ENCODE measurements at regions not wholly inside any gene's neighbourhood (a gene's known extent, or its start where the extent isn't known, plus 50 kb on each side); places are given as distances from the start of the nearest gene placed in this dataset.

DNA sequence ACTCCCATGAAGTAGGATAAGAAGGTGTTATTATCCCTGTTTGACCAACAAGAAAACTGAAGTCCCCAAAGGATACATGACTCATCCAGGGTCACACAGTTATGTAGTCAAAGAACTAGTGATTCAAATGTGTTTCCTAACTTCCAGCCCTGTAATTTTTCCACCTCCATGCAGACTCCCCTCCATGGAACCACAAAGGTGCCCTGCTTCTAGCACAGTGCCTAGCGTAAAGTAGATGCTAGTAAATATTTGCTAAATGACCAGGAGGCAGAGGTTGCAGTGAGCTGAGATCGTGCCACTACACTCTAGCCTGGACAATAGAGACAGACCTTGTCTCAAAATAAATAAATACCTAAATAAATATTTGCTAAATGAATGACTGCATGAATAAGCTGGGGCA is 55.8 kb downstream of the FRMPD3 start:
- no peak overlapping the region for H3K27ac ChIP-seq (ENCODE audit: extremely low read depth, low read depth, low read length)
- CTCF ChIA-PET, result no interaction called here
- H3K9me3 ChIP-seq (ENCODE audit: control insufficient read depth, insufficient read depth, low read depth, low read length), result no peaks in the 10 kb centered on the region
- H3K36me3 ChIP-seq (ENCODE audit: control insufficient read depth in 2 of 2, insufficient read depth in 1 of 2, low read length in 2 of 2), result no peaks in the 10 kb centered on the region
- no peak for TF ChIP-seq ZNF366 (tag by site-specific recombination; conservative IDR thresholded peaks at IDR 0.05)
- TF ChIP-seq, protein P1, sequence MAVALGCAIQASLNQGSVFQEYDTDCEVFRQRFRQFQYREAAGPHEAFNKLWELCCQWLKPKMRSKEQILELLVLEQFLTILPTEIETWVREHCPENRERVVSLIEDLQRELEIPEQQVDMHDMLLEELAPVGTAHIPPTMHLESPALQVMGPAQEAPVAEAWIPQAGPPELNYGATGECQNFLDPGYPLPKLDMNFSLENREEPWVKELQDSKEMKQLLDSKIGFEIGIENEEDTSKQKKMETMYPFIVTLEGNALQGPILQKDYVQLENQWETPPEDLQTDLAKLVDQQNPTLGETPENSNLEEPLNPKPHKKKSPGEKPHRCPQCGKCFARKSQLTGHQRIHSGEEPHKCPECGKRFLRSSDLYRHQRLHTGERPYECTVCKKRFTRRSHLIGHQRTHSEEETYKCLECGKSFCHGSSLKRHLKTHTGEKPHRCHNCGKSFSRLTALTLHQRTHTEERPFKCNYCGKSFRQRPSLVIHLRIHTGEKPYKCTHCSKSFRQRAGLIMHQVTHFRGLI (tag by site-specific recombination; IDR thresholded peaks at IDR 0.05), result no peak
- TF ChIP-seq, protein P2, sequence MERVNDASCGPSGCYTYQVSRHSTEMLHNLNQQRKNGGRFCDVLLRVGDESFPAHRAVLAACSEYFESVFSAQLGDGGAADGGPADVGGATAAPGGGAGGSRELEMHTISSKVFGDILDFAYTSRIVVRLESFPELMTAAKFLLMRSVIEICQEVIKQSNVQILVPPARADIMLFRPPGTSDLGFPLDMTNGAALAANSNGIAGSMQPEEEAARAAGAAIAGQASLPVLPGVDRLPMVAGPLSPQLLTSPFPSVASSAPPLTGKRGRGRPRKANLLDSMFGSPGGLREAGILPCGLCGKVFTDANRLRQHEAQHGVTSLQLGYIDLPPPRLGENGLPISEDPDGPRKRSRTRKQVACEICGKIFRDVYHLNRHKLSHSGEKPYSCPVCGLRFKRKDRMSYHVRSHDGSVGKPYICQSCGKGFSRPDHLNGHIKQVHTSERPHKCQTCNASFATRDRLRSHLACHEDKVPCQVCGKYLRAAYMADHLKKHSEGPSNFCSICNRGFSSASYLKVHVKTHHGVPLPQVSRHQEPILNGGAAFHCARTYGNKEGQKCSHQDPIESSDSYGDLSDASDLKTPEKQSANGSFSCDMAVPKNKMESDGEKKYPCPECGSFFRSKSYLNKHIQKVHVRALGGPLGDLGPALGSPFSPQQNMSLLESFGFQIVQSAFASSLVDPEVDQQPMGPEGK (tag by site-specific recombination; IDR thresholded peaks at IDR 0.05), result no peak
- TF ChIP-seq, protein P3, sequence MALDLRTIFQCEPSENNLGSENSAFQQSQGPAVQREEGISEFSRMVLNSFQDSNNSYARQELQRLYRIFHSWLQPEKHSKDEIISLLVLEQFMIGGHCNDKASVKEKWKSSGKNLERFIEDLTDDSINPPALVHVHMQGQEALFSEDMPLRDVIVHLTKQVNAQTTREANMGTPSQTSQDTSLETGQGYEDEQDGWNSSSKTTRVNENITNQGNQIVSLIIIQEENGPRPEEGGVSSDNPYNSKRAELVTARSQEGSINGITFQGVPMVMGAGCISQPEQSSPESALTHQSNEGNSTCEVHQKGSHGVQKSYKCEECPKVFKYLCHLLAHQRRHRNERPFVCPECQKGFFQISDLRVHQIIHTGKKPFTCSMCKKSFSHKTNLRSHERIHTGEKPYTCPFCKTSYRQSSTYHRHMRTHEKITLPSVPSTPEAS (tag by site-specific recombination; IDR thresholded peaks at IDR 0.05), result no peak
- no peak for TF ChIP-seq ZFP41 (tag by site-specific recombination; IDR thresholded peaks at IDR 0.05; ENCODE audit: borderline replicate concordance)
- TF ChIP-seq ZNF24 (tag by site-specific recombination; IDR thresholded peaks at IDR 0.05), result no peak
- no peak for TF ChIP-seq ZNF529 (tag by site-specific recombination; IDR thresholded peaks at IDR 0.05; ENCODE audit: insufficient replicate concordance)
- TF ChIP-seq, protein P4, sequence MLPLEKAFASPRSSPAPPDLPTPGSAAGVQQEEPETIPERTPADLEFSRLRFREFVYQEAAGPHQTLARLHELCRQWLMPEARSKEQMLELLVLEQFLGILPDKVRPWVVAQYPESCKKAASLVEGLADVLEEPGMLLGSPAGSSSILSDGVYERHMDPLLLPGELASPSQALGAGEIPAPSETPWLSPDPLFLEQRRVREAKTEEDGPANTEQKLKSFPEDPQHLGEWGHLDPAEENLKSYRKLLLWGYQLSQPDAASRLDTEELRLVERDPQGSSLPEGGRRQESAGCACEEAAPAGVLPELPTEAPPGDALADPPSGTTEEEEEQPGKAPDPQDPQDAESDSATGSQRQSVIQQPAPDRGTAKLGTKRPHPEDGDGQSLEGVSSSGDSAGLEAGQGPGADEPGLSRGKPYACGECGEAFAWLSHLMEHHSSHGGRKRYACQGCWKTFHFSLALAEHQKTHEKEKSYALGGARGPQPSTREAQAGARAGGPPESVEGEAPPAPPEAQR (tag by site-specific recombination; IDR thresholded peaks at IDR 0.05), result no peak
- TF ChIP-seq REPIN1 (tag by site-specific recombination; IDR thresholded peaks at IDR 0.05; ENCODE audit: low read depth), result no peak
- TF ChIP-seq, protein P5, sequence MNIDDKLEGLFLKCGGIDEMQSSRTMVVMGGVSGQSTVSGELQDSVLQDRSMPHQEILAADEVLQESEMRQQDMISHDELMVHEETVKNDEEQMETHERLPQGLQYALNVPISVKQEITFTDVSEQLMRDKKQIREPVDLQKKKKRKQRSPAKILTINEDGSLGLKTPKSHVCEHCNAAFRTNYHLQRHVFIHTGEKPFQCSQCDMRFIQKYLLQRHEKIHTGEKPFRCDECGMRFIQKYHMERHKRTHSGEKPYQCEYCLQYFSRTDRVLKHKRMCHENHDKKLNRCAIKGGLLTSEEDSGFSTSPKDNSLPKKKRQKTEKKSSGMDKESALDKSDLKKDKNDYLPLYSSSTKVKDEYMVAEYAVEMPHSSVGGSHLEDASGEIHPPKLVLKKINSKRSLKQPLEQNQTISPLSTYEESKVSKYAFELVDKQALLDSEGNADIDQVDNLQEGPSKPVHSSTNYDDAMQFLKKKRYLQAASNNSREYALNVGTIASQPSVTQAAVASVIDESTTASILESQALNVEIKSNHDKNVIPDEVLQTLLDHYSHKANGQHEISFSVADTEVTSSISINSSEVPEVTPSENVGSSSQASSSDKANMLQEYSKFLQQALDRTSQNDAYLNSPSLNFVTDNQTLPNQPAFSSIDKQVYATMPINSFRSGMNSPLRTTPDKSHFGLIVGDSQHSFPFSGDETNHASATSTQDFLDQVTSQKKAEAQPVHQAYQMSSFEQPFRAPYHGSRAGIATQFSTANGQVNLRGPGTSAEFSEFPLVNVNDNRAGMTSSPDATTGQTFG (tag by site-specific recombination; IDR thresholded peaks at IDR 0.05; ENCODE audit: borderline replicate concordance), result no peak
- TF ChIP-seq ZNF792 (tag by site-specific recombination; IDR thresholded peaks at IDR 0.05), result no peak
- no peak for TF ChIP-seq KLF16 (tag by site-specific recombination; IDR thresholded peaks at IDR 0.05)
- TF ChIP-seq ZNF202 (tag by site-specific recombination; IDR thresholded peaks at IDR 0.05; ENCODE audit: borderline replicate concordance), result no peak
- TF ChIP-seq, protein P6, sequence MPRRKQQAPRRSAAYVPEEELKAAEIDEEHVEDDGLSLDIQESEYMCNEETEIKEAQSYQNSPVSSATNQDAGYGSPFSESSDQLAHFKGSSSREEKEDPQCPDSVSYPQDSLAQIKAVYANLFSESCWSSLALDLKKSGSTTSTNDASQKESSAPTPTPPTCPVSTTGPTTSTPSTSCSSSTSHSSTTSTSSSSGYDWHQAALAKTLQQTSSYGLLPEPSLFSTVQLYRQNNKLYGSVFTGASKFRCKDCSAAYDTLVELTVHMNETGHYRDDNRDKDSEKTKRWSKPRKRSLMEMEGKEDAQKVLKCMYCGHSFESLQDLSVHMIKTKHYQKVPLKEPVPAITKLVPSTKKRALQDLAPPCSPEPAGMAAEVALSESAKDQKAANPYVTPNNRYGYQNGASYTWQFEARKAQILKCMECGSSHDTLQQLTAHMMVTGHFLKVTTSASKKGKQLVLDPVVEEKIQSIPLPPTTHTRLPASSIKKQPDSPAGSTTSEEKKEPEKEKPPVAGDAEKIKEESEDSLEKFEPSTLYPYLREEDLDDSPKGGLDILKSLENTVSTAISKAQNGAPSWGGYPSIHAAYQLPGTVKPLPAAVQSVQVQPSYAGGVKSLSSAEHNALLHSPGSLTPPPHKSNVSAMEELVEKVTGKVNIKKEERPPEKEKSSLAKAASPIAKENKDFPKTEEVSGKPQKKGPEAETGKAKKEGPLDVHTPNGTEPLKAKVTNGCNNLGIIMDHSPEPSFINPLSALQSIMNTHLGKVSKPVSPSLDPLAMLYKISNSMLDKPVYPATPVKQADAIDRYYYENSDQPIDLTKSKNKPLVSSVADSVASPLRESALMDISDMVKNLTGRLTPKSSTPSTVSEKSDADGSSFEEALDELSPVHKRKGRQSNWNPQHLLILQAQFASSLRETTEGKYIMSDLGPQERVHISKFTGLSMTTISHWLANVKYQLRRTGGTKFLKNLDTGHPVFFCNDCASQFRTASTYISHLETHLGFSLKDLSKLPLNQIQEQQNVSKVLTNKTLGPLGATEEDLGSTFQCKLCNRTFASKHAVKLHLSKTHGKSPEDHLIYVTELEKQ (tag by site-specific recombination; IDR thresholded peaks at IDR 0.05; ENCODE audit: borderline replicate concordance), result no peak
- POLR2A ChIA-PET, result no interaction called here
- H3K4me1 ChIP-seq (ENCODE audit: control insufficient read depth, insufficient read depth, low read length), result no peaks in the 10 kb centered on the region
- H3K4me3 ChIP-seq (ENCODE audit: low read depth, low read length), result no peak overlapping the region
